DND-41 (cell line): ENCODE measurements at regions not wholly inside any gene's neighbourhood (a gene's known extent, or its start where the extent isn't known, plus 50 kb on each side); places are given as distances from the start of the nearest gene placed in this dataset.

Experiments used
- ATAC-seq: fragments of 200-7000 bp; cut with Tn5 transposase; 3 replicates; pipeline ENCODE4 v1.9.1; 2021; ENCODE audit warnings: low read depth; ENCODE audit not compliant: insufficient read depth
- DNase-seq: peaks from one replicate; pipeline ENCODE4 v3.0.0-alpha.2; 2020
- H2AFZ ChIP-seq: 2 replicates; pipeline ENCODE4 v1.6.0; 2012; ENCODE audit warnings: low read depth, low read length
- H3K27ac ChIP-seq: 2 replicates; pipeline ENCODE4 v1.5.1; 2012; ENCODE audit warnings: low read length, inconsistent platforms
- H3K27me3 ChIP-seq: fragments of 200-600 bp; sonication (generic); 2 replicates; pipeline ENCODE4 v1.6.0; 2012; ENCODE audit warnings: low read length, mild to moderate bottlenecking, inconsistent platforms; ENCODE audit not compliant: insufficient read depth, poor library complexity
- H3K36me3 ChIP-seq: 2 replicates; pipeline ENCODE4 v1.5.1; 2012; ENCODE audit warnings: low read length, inconsistent platforms; ENCODE audit not compliant: insufficient read depth
- H3K4me1 ChIP-seq: 2 replicates; pipeline ENCODE4 v1.5.1; 2012; ENCODE audit warnings: mild to moderate bottlenecking, low read length; ENCODE audit not compliant: insufficient read depth
- H3K4me2 ChIP-seq: 2 replicates; pipeline ENCODE4 v1.6.0; 2012; ENCODE audit warnings: mild to moderate bottlenecking, moderate library complexity, low read length, inconsistent platforms; ENCODE audit not compliant: insufficient read depth
- H3K4me3 ChIP-seq, 2 experiments: fragments of 200-600 bp in 1 of 2; shearing (Covaris generic) in 1 of 2; 2 replicates each; pipeline ENCODE4 v1.5.1; 2012 to 2016; ENCODE audit warnings: inconsistent platforms in 2 of 2, low read length in 2 of 2, mild to moderate bottlenecking in 2 of 2, low read depth in 1 of 2, moderate library complexity in 1 of 2
- H3K79me2 ChIP-seq: 2 replicates; pipeline ENCODE4 v1.6.0; 2012; ENCODE audit warnings: low read length, inconsistent platforms; ENCODE audit not compliant: insufficient read depth
- H3K9ac ChIP-seq: 2 replicates; pipeline ENCODE4 v1.6.0; 2012; ENCODE audit warnings: low read depth, mild to moderate bottlenecking, inconsistent platforms, low read length, moderate library complexity
- H3K9me3 ChIP-seq: 2 replicates; pipeline ENCODE4 v1.5.1; 2012; ENCODE audit warnings: low read length, moderate library complexity, mild to moderate bottlenecking, inconsistent platforms; ENCODE audit not compliant: insufficient read depth, severe bottlenecking
- H4K20me1 ChIP-seq: 2 replicates; pipeline ENCODE4 v1.6.0; 2012; ENCODE audit warnings: low read length; ENCODE audit not compliant: insufficient read depth
- EZH2 ChIP-seq: IDR thresholded peaks from 3 replicates; pipeline ENCODE4 v1.6.1; 2012; ENCODE audit warnings: borderline replicate concordance, low read depth, mild to moderate bottlenecking, moderate library complexity, low read length, inconsistent platforms; ENCODE audit not compliant: severe bottlenecking
- TF ChIP-seq, protein P1 (sequence below): IDR thresholded peaks from 2 replicates; pipeline ENCODE4 v1.5.1; 2012; ENCODE audit warnings: borderline replicate concordance, low read length, moderate library complexity, mild to moderate bottlenecking; ENCODE audit not compliant: poor library complexity, severe bottlenecking; ENCODE audit errors: extremely low read depth

- Histone ChIP-seq H3K27me3 (no peaks in the 10 kb centered on the region), H3K9me3 (no peaks in the 10 kb centered on the region), H3K27ac (no peak overlapping the region), H3K79me2 (no peaks in the 10 kb centered on the region), H3K36me3 (no peaks in the 10 kb centered on the region), H3K9ac (no peak overlapping the region), H4K20me1 (no peaks in the 10 kb centered on the region), H3K4me2 (no peak overlapping the region), H2AFZ (no peak overlapping the region), H3K4me1 (no peaks in the 10 kb centered on the region), H3K4me3 (no peak overlapping the region)
- DNase-seq (no peak), ATAC-seq (no peak)
- TF ChIP-seq EZH2, result no peak
- TF ChIP-seq, protein P1, sequence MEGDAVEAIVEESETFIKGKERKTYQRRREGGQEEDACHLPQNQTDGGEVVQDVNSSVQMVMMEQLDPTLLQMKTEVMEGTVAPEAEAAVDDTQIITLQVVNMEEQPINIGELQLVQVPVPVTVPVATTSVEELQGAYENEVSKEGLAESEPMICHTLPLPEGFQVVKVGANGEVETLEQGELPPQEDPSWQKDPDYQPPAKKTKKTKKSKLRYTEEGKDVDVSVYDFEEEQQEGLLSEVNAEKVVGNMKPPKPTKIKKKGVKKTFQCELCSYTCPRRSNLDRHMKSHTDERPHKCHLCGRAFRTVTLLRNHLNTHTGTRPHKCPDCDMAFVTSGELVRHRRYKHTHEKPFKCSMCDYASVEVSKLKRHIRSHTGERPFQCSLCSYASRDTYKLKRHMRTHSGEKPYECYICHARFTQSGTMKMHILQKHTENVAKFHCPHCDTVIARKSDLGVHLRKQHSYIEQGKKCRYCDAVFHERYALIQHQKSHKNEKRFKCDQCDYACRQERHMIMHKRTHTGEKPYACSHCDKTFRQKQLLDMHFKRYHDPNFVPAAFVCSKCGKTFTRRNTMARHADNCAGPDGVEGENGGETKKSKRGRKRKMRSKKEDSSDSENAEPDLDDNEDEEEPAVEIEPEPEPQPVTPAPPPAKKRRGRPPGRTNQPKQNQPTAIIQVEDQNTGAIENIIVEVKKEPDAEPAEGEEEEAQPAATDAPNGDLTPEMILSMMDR, result no peak
Measured at GRCh38 chr5:25716680-25717079, 1071.9 kb upstream of the CDH10 start.

GRCh38 chr5:25713259-25713658 lies 1068.5 kb upstream of the CDH10 start:
- DNase-seq (peak; percentile 10), ATAC-seq (peak; percentile 74)
- no peak overlapping the region for H3K4me2 ChIP-seq

GRCh38 chr5:25707093-25707492 lies 1062.3 kb upstream of the CDH10 start:
- no peak overlapping the region for H3K9ac ChIP-seq
- H4K20me1 ChIP-seq, result no peaks in the 10 kb centered on the region
- H3K4me2 ChIP-seq, result no peak overlapping the region
- no peak overlapping the region for H2AFZ ChIP-seq
- H3K4me3 ChIP-seq, result no peak overlapping the region
- ATAC-seq (no peak), DNase-seq (no peak)
- H3K27ac ChIP-seq, result no peak overlapping the region
- no peaks in the 10 kb centered on the region for H3K79me2 ChIP-seq
- TF ChIP-seq, protein P1, result no peak
- TF ChIP-seq EZH2, result no peak
- no peaks in the 10 kb centered on the region for H3K27me3 ChIP-seq
- no peaks in the 10 kb centered on the region for H3K4me1 ChIP-seq
- H3K9me3 ChIP-seq, result no peaks in the 10 kb centered on the region
- H3K36me3 ChIP-seq, result no peaks in the 10 kb centered on the region

More at GRCh38 chr5:25713259-25713658, 1068.5 kb upstream of the CDH10 start:
- H3K9me3 ChIP-seq, result no peaks in the 10 kb centered on the region
- TF ChIP-seq EZH2, result no peak
- TF ChIP-seq, protein P1, result no peak
- H3K36me3 ChIP-seq, result no peaks in the 10 kb centered on the region
- H4K20me1 ChIP-seq, result no peaks in the 10 kb centered on the region
- no peak overlapping the region for H3K27ac ChIP-seq
- no peaks in the 10 kb centered on the region for H3K4me1 ChIP-seq
- no peak overlapping the region for H3K9ac ChIP-seq
- no peak overlapping the region for H3K4me3 ChIP-seq
- H3K79me2 ChIP-seq, result no peaks in the 10 kb centered on the region
- no peaks in the 10 kb centered on the region for H3K27me3 ChIP-seq
- no peak overlapping the region for H2AFZ ChIP-seq

DNA sequence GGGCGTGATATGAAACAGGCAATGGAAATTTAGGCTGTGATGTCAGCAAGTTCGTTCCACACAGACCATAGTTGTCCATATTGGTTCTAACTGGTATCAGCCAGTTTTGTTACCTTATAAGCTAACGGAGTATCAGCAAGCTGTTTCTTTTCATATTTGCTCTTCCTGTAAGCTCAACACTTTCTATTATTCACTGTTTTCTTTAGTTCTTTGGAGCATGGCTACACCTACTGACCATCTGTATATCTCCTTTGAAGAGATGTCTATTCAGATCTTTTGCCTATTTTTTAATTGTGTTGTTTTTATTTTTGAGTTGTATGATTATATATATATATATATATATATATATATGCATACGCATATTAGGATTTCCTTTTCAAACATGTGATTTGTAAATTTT lies 1057.2 kb upstream of the CDH10 start:
- no peak overlapping the region for H3K4me2 ChIP-seq
- no peaks in the 10 kb centered on the region for H4K20me1 ChIP-seq
- H2AFZ ChIP-seq, result no peak overlapping the region
- DNase-seq (no peak), ATAC-seq (no peak)
- no peaks in the 10 kb centered on the region for H3K36me3 ChIP-seq
- no peak overlapping the region for H3K9ac ChIP-seq
- H3K79me2 ChIP-seq, result no peaks in the 10 kb centered on the region
- no peaks in the 10 kb centered on the region for H3K27me3 ChIP-seq
- H3K4me3 ChIP-seq, result no peak overlapping the region
- no peaks in the 10 kb centered on the region for H3K4me1 ChIP-seq
- H3K27ac ChIP-seq, result no peak overlapping the region
- TF ChIP-seq EZH2, result no peak
- TF ChIP-seq, protein P1, result no peak
- no peaks in the 10 kb centered on the region for H3K9me3 ChIP-seq
